H1 (cell line): ENCODE measurements at regions not wholly inside any gene's neighbourhood (a gene's known extent, or its start where the extent isn't known, plus 50 kb on each side); places are given as distances from the start of the nearest gene placed in this dataset.

Experiments used
- CTCF ChIA-PET: fragments of 300-600 bp; sonication (Branson Sonifier 250); formaldehyde crosslinking; loops from one replicate; lab custom pipeline; 2021; ENCODE audit not compliant: partially characterized antibody; lab: Charles Lee
- POLR2A ChIA-PET: fragments of 300-600 bp; sonication (Branson Sonifier 250); formaldehyde crosslinking; loops from one replicate; lab custom pipeline; 2021; ENCODE audit warnings: inconsistent platforms; ENCODE audit not compliant: partially characterized antibody; lab: Charles Lee
- DNase-seq, 2 experiments: peaks; one replicate each; pipeline versions ENCODE4 v3.0.0 to v3.0.0-alpha.2; 2010 to 2022; ENCODE audit warnings: low spot score in 2 of 2, low read depth in 1 of 2, mixed read lengths in 1 of 2
- FAIRE-seq: peaks from 2 replicates; lab custom pipeline; 2011; peaks lifted over from hg19 to GRCh38; lab: Jason Lieb, UNC
- H2AFZ ChIP-seq: 2 replicates; pipeline ENCODE4 v1.8.1; 2012; ENCODE audit warnings: low read length, inconsistent platforms
- H2AK5ac ChIP-seq: 2 replicates; pipeline ENCODE4 v1.6.1; 2013; ENCODE audit warnings: low read depth, low read length
- H2BK120ac ChIP-seq: replicated peaks from 2 replicates; pipeline ENCODE3; 2013; ENCODE audit warnings: low read depth, low read length, inconsistent platforms
- H2BK12ac ChIP-seq: 2 replicates; pipeline ENCODE4 v1.6.1; 2013; ENCODE audit warnings: low read depth, low read length
- H2BK15ac ChIP-seq: 2 replicates; pipeline ENCODE4 v1.6.1; 2013; ENCODE audit warnings: low read length
- H2BK20ac ChIP-seq: 2 replicates; pipeline ENCODE4 v1.6.1; 2013; ENCODE audit warnings: low read length
- H2BK5ac ChIP-seq: 2 replicates; pipeline ENCODE4 v1.6.1; 2013; ENCODE audit warnings: low read depth, low read length
- H3K14ac ChIP-seq: 2 replicates; pipeline ENCODE4 v1.6.1; 2013; ENCODE audit warnings: inconsistent platforms; ENCODE audit not compliant: insufficient read length
- H3K18ac ChIP-seq: 2 replicates; pipeline ENCODE4 v1.6.1; 2013; ENCODE audit warnings: low read length; ENCODE audit errors: extremely low read depth
- H3K23ac ChIP-seq: 2 replicates; pipeline ENCODE4 v1.6.1; 2013; ENCODE audit warnings: inconsistent platforms; ENCODE audit not compliant: insufficient read length
- H3K23me2 ChIP-seq: 2 replicates; pipeline ENCODE4 v1.6.1; 2013; ENCODE audit warnings: low read depth, low read length
- H3K27ac ChIP-seq: 2 replicates; pipeline ENCODE4 v1.6.1; 2011; ENCODE audit warnings: low read depth, low read length, inconsistent platforms
- H3K27me3 ChIP-seq, 4 experiments: replicated peaks in 1 of 4; 1 replicate in 1 of 4; 2 replicates in 3 of 4; pipeline versions ENCODE4 v1.6.1 to v1.8.1; 2011 to 2013; ENCODE audit warnings: low read length in 3 of 4, mild to moderate bottlenecking in 3 of 4, inconsistent platforms in 2 of 4, mixed read lengths in 2 of 4, moderate library complexity in 1 of 4; ENCODE audit not compliant: control insufficient read depth in 3 of 4, insufficient read depth in 3 of 4; ENCODE audit errors: extremely low read depth in 1 of 4
- H3K36me3 ChIP-seq, 4 experiments: 2 replicates each; pipeline versions ENCODE4 v1.6.1 to v1.8.1; 2011 to 2013; ENCODE audit warnings: mild to moderate bottlenecking in 4 of 4, low read length in 3 of 4, moderate library complexity in 2 of 4, control low read depth in 1 of 4, inconsistent platforms in 1 of 4; ENCODE audit not compliant: insufficient read depth in 4 of 4, control insufficient read depth in 2 of 4
- H3K4ac ChIP-seq: replicated peaks from 2 replicates; pipeline ENCODE3; 2013; ENCODE audit warnings: low read length, low read depth, mixed read lengths, inconsistent platforms; ENCODE audit not compliant: insufficient read length
- H3K4me1 ChIP-seq, 4 experiments: replicated peaks in 1 of 4; 1 replicate in 1 of 4; 2 replicates in 3 of 4; pipeline versions ENCODE4 v1.6.1 to v1.8.1; 2011 to 2013; ENCODE audit warnings: low read length in 3 of 4, inconsistent platforms in 2 of 4, mixed read lengths in 1 of 4; ENCODE audit not compliant: insufficient read depth in 4 of 4, control insufficient read depth in 3 of 4
- H3K4me2 ChIP-seq, 2 experiments: 2 replicates each; pipeline versions ENCODE4 v1.6.1 to v1.8.1; 2011 to 2013; ENCODE audit warnings: low read depth in 2 of 2, low read length in 2 of 2, control low read depth in 1 of 2, inconsistent platforms in 1 of 2, mild to moderate bottlenecking in 1 of 2; ENCODE audit not compliant: insufficient read depth in 1 of 2
- H3K4me3 ChIP-seq, 4 experiments: fragments of 200-600, 300-600 bp in 1 of 4; sonication (generic), shearing (Covaris generic), sonication (Bioruptor Twin) in 1 of 4; 2 replicates each; pipeline versions ENCODE4 v1.5.1 to v1.8.1; 2011 to 2016; ENCODE audit warnings: low read length in 4 of 4, low read depth in 3 of 4, control low read depth in 2 of 4, inconsistent platforms in 2 of 4, mild to moderate bottlenecking in 2 of 4, mixed read lengths in 1 of 4, moderate library complexity in 1 of 4; ENCODE audit not compliant: insufficient read depth in 2 of 4; ENCODE audit errors: extremely low read depth in 1 of 4
- H3K56ac ChIP-seq: replicated peaks from 2 replicates; pipeline ENCODE3; 2013; ENCODE audit warnings: low read depth, mild to moderate bottlenecking, mixed read lengths, low read length, inconsistent platforms; ENCODE audit not compliant: insufficient read length
- H3K79me1 ChIP-seq: 2 replicates; pipeline ENCODE4 v1.6.1; 2013; ENCODE audit warnings: low read depth, low read length, control low read depth
- H3K79me2 ChIP-seq, 2 experiments: 2 replicates each; pipeline versions ENCODE4 v1.6.1 to v1.8.1; 2012 to 2013; ENCODE audit warnings: low read length in 2 of 2, mild to moderate bottlenecking in 2 of 2, inconsistent platforms in 1 of 2; ENCODE audit not compliant: insufficient read depth in 2 of 2, control insufficient read depth in 1 of 2
- H3K9ac ChIP-seq, 4 experiments: replicated peaks in 1 of 4; 1 replicate in 1 of 4; 2 replicates in 3 of 4; pipeline versions ENCODE4 v1.6.1 to v1.8.1; 2011 to 2013; ENCODE audit warnings: low read depth in 3 of 4, low read length in 3 of 4, control low read depth in 2 of 4, mild to moderate bottlenecking in 2 of 4, moderate library complexity in 2 of 4, inconsistent platforms in 1 of 4; ENCODE audit errors: extremely low read depth in 1 of 4
- H3K9me3 ChIP-seq, 2 experiments: 2 replicates each; pipeline versions ENCODE4 v1.6.1 to v1.8.1; 2012 to 2013; ENCODE audit warnings: mild to moderate bottlenecking in 2 of 2, moderate library complexity in 2 of 2, control low read depth in 1 of 2, inconsistent platforms in 1 of 2, low read depth in 1 of 2, low read length in 1 of 2, mixed read lengths in 1 of 2; ENCODE audit not compliant: insufficient read depth in 2 of 2
- H4K20me1 ChIP-seq, 2 experiments: replicated peaks in 1 of 2; 2 replicates each; pipeline versions ENCODE3 to v1.8.1; 2011 to 2013; ENCODE audit warnings: inconsistent platforms in 2 of 2, low read length in 2 of 2, mild to moderate bottlenecking in 1 of 2; ENCODE audit not compliant: insufficient read depth in 2 of 2, control insufficient read depth in 1 of 2
- H4K5ac ChIP-seq: 2 replicates; pipeline ENCODE4 v1.6.1; 2013; ENCODE audit warnings: low read length, low read depth, mixed read lengths, inconsistent platforms; ENCODE audit not compliant: insufficient read length
- H4K8ac ChIP-seq: 2 replicates; pipeline ENCODE4 v1.8.0; 2013; ENCODE audit warnings: mild to moderate bottlenecking, moderate library complexity, low read length, inconsistent platforms; ENCODE audit not compliant: insufficient read depth; ENCODE audit errors: extremely low read depth
- H4K91ac ChIP-seq: replicated peaks from 2 replicates; pipeline ENCODE3; 2013; ENCODE audit warnings: low read length, mixed read lengths, inconsistent platforms; ENCODE audit not compliant: insufficient read length
- POU5F1 ChIP-seq: IDR thresholded peaks from 2 replicates; pipeline ENCODE4 v1.6.1; 2011; ENCODE audit warnings: low read depth, mild to moderate bottlenecking, low read length, moderate library complexity
- WGBS, 2 experiments: shearing (Covaris generic) in 1 of 2; methylation state at CpG; one replicate each; pipeline versions ENCODE4 v1.1.6 to v1.1.7; 2013 to 2015; ENCODE audit warnings: low lambda C conversion rate in 2 of 2, mixed read lengths in 2 of 2, inconsistent platforms in 1 of 2, low coverage in 1 of 2, missing lambda C conversion rate in 1 of 2; ENCODE audit not compliant: insufficient replicate concordance in 2 of 2, insufficient coverage in 1 of 2, insufficient read length in 1 of 2; ENCODE audit errors: extremely low coverage in 1 of 2, missing lambda C conversion rate in 1 of 2; 5-methylcytosine and 5-hydroxymethylcytosine counted together

- H2AFZ ChIP-seq, result 0 out of 2 replicates have a peak overlapping the region, but pooled peaks have one; percentile 24
- no peaks in the 10 kb centered on the region for H3K79me2 ChIP-seq
- H2BK20ac ChIP-seq, result no peak overlapping the region
- no peak overlapping the region for H2BK120ac ChIP-seq
- no peak overlapping the region for H3K18ac ChIP-seq
- H3K56ac ChIP-seq, result no peak overlapping the region
- H3K79me1 ChIP-seq, result no peaks in the 10 kb centered on the region
- no peak overlapping the region for H4K8ac ChIP-seq
- H4K91ac ChIP-seq, result no peak overlapping the region
- no peak overlapping the region for H3K4me2 ChIP-seq
- no peak for DNase-seq
- no peak overlapping the region for H2BK12ac ChIP-seq
- H3K36me3 ChIP-seq, result no peaks in the 10 kb centered on the region
- H3K23me2 ChIP-seq, result no peaks in the 10 kb centered on the region
- no peaks in the 10 kb centered on the region for H3K9me3 ChIP-seq
- 82% methylated on average over 3 of the region's 4 CpGs; no CpG with 5 or more reads in 1 of the 2 experiments for WGBS, 2 experiments
- no peak overlapping the region for H3K4ac ChIP-seq
- no peaks in the 10 kb centered on the region for H3K4me1 ChIP-seq
- CTCF ChIA-PET, result interaction anchor here (1.3 to 1.8 kb wide), 2 partner anchors 11 to 12 kb away, joined by 5 to 11 read pairs; no protein-coding TSS in a partner anchor
- no peak overlapping the region for H3K4me3 ChIP-seq
- FAIRE-seq, result no peak
- no peak overlapping the region for H3K23ac ChIP-seq
- no peak overlapping the region for H2AK5ac ChIP-seq
- no peak overlapping the region for H3K9ac ChIP-seq
- no peak overlapping the region for H2BK5ac ChIP-seq
- POLR2A ChIA-PET, result no interaction called here
- no peak overlapping the region for H4K5ac ChIP-seq
- H2BK15ac ChIP-seq, result no peak overlapping the region
- H3K14ac ChIP-seq, result no peak overlapping the region
- H3K27me3 ChIP-seq, result no peaks in the 10 kb centered on the region
- H3K27ac ChIP-seq, result no peak overlapping the region
- no peaks in the 10 kb centered on the region for H4K20me1 ChIP-seq
- TF ChIP-seq POU5F1, result no peak
These were observed 59.8 kb upstream of the RPL34 start for GRCh38 chr4:108560616-108561015.
